Chondrocyte (in vitro differentiated cells): ENCODE measurements at regions not wholly inside any gene's neighbourhood (a gene's known extent, or its start where the extent isn't known, plus 50 kb on each side); places are given as distances from the start of the nearest gene placed in this dataset.

Experiments used
- DNase-seq: peaks from one replicate; pipeline ENCODE4 v3.0.0; 2021; ENCODE audit warnings: mixed read lengths, low spot score
- H3K27ac Mint-ChIP-seq: one replicate; pipeline ENCODE4 v1.8.0; 2021; ENCODE audit warnings: mild to moderate bottlenecking, moderate library complexity, mixed read lengths; ENCODE audit not compliant: unreplicated experiment
- H3K27me3 Mint-ChIP-seq: 2 replicates; pipeline ENCODE4 v1.8.0; 2021; ENCODE audit warnings: low read depth, mixed read lengths
- H3K36me3 Mint-ChIP-seq: 2 replicates; pipeline ENCODE4 v1.8.0; 2021; ENCODE audit warnings: low read depth, mixed read lengths
- H3K4me1 Mint-ChIP-seq: 2 replicates; pipeline ENCODE4 v1.8.0; 2021; ENCODE audit warnings: low read depth, mild to moderate bottlenecking, mixed read lengths
- H3K4me3 Mint-ChIP-seq: one replicate; pipeline ENCODE4 v1.8.0; 2021; ENCODE audit warnings: mild to moderate bottlenecking, moderate library complexity, mixed read lengths; ENCODE audit not compliant: unreplicated experiment
- H3K9me3 Mint-ChIP-seq: 2 replicates; pipeline ENCODE4 v1.8.0; 2021; ENCODE audit warnings: low read depth, mixed read lengths
- TF ChIP-seq, protein P1 (sequence below): fragments of 200-600 bp; sonication (generic); IDR thresholded peaks from 2 replicates; pipeline ENCODE4 v1.5.0; 2021; ENCODE audit warnings: antibody characterized with exemption, mild to moderate bottlenecking, moderate library complexity

DNA sequence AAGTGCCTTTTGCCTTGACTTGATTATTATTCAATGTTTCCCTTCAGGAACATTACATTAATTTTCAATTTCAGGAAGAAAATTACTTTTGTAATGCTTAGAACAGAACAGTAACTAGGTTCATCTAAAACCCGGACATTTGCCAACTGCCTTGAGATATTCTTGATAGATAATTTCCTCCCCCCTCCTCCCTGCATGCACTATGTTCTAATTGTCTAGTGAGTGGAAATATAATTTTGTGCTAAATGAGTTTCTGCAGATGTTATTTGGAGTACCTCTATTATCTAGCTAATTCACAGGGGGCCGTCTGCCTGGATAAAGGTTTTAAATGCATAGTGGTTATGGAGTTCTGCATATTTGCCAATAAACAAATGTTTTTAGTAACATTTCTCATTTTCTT lies 200.3 kb upstream of the SLC39A10 start:
- no peak for DNase-seq
- peaks cover 10% of the 10 kb centered on the region for H3K4me1 Mint-ChIP-seq
- no peaks in the 10 kb centered on the region for H3K36me3 Mint-ChIP-seq
- no peaks in the 10 kb centered on the region for H3K9me3 Mint-ChIP-seq
- no peak overlapping the region for H3K27ac Mint-ChIP-seq
- TF ChIP-seq, protein P1, sequence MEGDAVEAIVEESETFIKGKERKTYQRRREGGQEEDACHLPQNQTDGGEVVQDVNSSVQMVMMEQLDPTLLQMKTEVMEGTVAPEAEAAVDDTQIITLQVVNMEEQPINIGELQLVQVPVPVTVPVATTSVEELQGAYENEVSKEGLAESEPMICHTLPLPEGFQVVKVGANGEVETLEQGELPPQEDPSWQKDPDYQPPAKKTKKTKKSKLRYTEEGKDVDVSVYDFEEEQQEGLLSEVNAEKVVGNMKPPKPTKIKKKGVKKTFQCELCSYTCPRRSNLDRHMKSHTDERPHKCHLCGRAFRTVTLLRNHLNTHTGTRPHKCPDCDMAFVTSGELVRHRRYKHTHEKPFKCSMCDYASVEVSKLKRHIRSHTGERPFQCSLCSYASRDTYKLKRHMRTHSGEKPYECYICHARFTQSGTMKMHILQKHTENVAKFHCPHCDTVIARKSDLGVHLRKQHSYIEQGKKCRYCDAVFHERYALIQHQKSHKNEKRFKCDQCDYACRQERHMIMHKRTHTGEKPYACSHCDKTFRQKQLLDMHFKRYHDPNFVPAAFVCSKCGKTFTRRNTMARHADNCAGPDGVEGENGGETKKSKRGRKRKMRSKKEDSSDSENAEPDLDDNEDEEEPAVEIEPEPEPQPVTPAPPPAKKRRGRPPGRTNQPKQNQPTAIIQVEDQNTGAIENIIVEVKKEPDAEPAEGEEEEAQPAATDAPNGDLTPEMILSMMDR = no peak
- no peak overlapping the region for H3K4me3 Mint-ChIP-seq
- H3K27me3 Mint-ChIP-seq = peaks cover 6% of the 10 kb centered on the region

DNA sequence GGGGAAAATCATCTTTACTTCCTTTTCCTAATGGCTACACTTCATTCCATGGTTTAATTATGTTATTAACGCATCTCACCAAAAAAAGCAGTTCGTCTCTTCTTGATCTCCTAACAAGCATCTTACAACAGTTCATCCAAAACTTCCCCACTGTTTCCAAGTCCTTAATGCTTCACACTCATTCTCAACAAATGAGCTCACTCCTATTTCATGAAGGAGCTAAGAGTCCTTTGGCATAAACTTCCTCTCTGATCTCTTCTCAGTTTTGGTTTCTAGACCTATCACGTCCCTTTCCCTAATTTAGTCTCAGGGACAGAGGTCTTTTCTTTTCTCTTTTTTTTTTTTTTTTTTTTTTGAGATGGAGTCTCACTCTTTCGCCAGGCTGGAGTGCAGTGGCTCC lies 205.9 kb upstream of the SLC39A10 start:
- DNase-seq = no peak
- TF ChIP-seq, protein P1 = no peak
- H3K27me3 Mint-ChIP-seq = peaks cover 8% of the 10 kb centered on the region
- H3K4me1 Mint-ChIP-seq = peaks cover 10% of the 10 kb centered on the region
- no peaks in the 10 kb centered on the region for H3K9me3 Mint-ChIP-seq
- no peak overlapping the region for H3K4me3 Mint-ChIP-seq
- H3K36me3 Mint-ChIP-seq = no peaks in the 10 kb centered on the region
- H3K27ac Mint-ChIP-seq = no peak overlapping the region

DNA sequence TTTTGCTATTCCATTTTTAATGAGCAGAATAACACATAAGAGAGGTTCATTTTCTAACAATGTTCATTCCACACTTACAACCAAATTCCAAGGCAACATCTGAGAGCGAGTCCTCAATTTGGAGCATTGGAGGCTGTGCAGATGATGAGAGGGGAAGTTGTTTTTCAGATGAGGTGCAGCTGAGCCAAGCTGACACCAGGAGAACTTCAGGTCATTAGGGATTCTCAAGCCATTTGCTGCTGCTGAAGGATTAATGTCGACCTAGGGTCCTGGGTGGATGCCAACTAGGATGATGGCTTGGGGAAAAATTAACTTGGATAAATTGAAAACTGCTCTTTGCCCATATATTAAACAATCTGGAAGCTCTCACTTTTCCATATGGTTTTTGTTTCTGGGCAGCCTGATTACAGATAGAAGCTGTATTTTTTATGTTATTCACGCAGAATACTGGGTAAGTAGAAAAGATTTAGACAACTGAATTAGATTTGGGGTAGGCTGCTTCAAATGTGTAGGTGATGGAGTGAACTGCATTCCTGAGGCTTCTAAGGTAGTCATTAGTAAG lies 206.4 kb upstream of the SLC39A10 start:
- TF ChIP-seq, protein P1 = no peak
- Mint-ChIP-seq H3K4me1 (peaks cover 10% of the 10 kb centered on the region), H3K36me3 (no peaks in the 10 kb centered on the region), H3K27me3 (peaks cover 9% of the 10 kb centered on the region), H3K9me3 (no peaks in the 10 kb centered on the region), H3K4me3 (no peak overlapping the region), H3K27ac (no peak overlapping the region)
- no peak for DNase-seq

DNA sequence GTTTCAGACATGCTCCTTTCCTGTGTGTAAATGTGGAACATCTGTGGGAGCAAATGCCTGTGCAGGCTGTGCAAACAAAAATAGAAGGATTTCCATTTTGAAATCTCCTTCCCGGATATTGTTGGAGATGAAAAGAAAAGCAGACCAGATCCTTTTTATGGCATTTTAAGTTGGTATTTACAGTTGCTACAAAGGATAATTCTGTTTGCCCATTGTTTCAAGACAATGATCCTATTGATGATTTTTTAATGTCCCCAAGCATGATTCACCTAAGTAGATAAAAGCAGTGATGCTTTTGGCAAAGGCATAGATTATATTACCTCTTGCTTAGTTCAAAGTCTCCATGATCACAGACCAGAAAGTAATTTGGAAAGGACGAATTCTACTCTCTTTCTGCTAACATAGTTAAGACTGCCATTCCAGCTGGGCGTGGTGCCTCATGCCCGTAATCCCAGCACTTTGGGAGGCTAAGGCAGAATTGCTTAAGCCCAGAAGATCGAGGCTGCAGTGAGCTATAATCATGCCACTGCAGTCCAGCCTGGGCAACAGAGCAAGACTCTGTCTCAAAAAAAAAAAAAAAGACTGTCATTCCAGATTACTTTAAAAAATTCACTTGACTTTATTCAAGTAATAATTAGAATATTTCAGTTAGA lies 209.6 kb upstream of the SLC39A10 start:
- DNase-seq = no peak
- peaks cover 5% of the 10 kb centered on the region for H3K4me1 Mint-ChIP-seq
- TF ChIP-seq, protein P1 = no peak
- H3K27me3 Mint-ChIP-seq = peaks cover 7% of the 10 kb centered on the region
- no peak overlapping the region for H3K27ac Mint-ChIP-seq
- no peak overlapping the region for H3K4me3 Mint-ChIP-seq
- peaks cover 6% of the 10 kb centered on the region for H3K9me3 Mint-ChIP-seq
- no peaks in the 10 kb centered on the region for H3K36me3 Mint-ChIP-seq

DNA sequence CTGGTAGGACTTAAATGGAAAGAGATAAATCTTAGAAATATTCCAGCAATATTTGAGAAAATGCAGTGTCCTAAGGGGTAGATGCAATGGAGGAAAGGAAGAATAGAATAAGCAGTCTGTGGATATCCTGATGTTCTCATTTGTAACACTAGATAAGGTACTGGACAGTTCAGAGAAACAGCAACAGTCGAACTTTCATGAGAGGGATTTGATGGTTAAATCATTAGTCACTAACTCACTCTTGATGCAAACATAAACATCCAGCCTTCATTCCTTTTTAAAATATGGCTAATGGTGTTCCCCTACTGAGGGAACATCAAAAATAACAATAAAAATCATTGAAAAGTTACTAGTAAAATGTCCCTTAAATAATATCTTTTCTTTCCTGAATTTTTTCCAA lies 211.4 kb upstream of the SLC39A10 start:
- Mint-ChIP-seq H3K9me3 (peaks cover 24% of the 10 kb centered on the region), H3K27ac (no peak overlapping the region), H3K4me1 (no peaks in the 10 kb centered on the region), H3K36me3 (peaks cover 2% of the 10 kb centered on the region), H3K4me3 (no peak overlapping the region), H3K27me3 (peaks cover 7% of the 10 kb centered on the region)
- TF ChIP-seq, protein P1 = no peak
- no peak for DNase-seq
